Breast epithelium (tissue), 3 donors: ENCODE measurements at regions not wholly inside any gene's neighbourhood (a gene's known extent, or its start where the extent isn't known, plus 50 kb on each side); places are given as distances from the start of the nearest gene placed in this dataset.

ENCODE experiments used
- POLR2A ChIP-seq: fragments of 450-650 bp; IDR thresholded peaks from one replicate; pipeline ENCODE4 v1.6.1; 2016; ENCODE audit warnings: antibody characterized with exemption, mild to moderate bottlenecking, moderate library complexity
- POLR2AphosphoS5 ChIP-seq, 3 donors: sonication (generic); formaldehyde crosslinking; IDR thresholded peaks; one replicate each; pipeline ENCODE4 v1.6.1; 2017; ENCODE audit warnings: antibody characterized with exemption in 3 of 3
- TF ChIP-seq, protein P1 (sequence below), 3 donors: fragments of 450-650 bp; IDR thresholded peaks; one replicate each; pipeline ENCODE4 v1.5.1; 2016 to 2017; ENCODE audit warnings: antibody characterized with exemption in 3 of 3, mild to moderate bottlenecking in 3 of 3, moderate library complexity in 3 of 3

DNA sequence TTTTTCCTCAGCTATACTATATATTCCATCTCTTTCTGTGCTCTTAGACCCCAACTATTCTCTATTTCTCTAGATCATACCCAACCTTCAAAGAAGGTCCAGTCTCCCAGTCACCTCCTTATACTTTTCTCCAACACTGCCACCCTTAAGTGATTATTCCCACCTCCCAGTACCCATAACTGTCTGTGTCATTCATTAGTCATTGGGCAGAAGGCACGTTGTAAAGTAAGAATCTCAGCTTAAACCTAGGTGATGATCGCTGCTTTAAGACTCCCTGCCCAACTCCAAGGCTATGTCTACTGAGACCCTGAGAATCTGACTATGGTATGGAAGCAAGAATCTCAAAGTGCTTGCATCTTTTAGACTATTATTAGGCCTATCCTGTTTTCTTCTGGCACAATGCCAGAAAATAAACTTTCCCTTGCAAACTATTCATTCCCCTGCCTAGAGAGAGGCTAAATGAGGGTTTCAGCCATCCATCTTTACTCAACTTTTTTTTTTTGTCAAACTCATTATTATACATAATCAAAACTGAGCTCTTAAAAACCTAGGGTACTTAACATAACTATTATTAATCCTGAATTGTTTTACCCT lies 174.3 kb upstream of the DPT start:
- TF ChIP-seq POLR2AphosphoS5 (IDR thresholded peaks at IDR 0.05): no peak
- TF ChIP-seq POLR2A: no peak
- TF ChIP-seq, protein P1, sequence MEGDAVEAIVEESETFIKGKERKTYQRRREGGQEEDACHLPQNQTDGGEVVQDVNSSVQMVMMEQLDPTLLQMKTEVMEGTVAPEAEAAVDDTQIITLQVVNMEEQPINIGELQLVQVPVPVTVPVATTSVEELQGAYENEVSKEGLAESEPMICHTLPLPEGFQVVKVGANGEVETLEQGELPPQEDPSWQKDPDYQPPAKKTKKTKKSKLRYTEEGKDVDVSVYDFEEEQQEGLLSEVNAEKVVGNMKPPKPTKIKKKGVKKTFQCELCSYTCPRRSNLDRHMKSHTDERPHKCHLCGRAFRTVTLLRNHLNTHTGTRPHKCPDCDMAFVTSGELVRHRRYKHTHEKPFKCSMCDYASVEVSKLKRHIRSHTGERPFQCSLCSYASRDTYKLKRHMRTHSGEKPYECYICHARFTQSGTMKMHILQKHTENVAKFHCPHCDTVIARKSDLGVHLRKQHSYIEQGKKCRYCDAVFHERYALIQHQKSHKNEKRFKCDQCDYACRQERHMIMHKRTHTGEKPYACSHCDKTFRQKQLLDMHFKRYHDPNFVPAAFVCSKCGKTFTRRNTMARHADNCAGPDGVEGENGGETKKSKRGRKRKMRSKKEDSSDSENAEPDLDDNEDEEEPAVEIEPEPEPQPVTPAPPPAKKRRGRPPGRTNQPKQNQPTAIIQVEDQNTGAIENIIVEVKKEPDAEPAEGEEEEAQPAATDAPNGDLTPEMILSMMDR (IDR thresholded peaks at IDR 0.05): no peak
